Daoy (cell line): ENCODE measurements at regions not wholly inside any gene's neighbourhood (a gene's known extent, or its start where the extent isn't known, plus 50 kb on each side); places are given as distances from the start of the nearest gene placed in this dataset.

Source experiments
- DNase-seq: peaks from one replicate; pipeline ENCODE4 v3.0.0-alpha.2; 2015; ENCODE audit warnings: low read depth

GRCh38 chr21:25381936-25382452 lies 225.3 kb downstream of the MRPL39 start:
- no peak for DNase-seq

GRCh38 chr21:25375675-25376074 lies 231.6 kb downstream of the MRPL39 start:
- no peak for DNase-seq

GRCh38 chr21:25373126-25374082 lies 233.9 kb downstream of the MRPL39 start:
- DNase-seq, result no peak

GRCh38 chr21:25371841-25372425 lies 235.3 kb downstream of the MRPL39 start:
- DNase-seq, result no peak

GRCh38 chr21:25370311-25370744 lies 237.0 kb downstream of the MRPL39 start:
- peak; percentile 80 for DNase-seq

- DNase-seq, result no peak
Observed at GRCh38 chr21:25369524-25370300, 237.6 kb downstream of the MRPL39 start.

GRCh38 chr21:25368531-25368930 lies 238.8 kb downstream of the MRPL39 start:
- DNase-seq, result no peak

- DNase-seq, result no peak
Observed at GRCh38 chr21:25366116-25366515, 241.2 kb downstream of the MRPL39 start.

- DNase-seq, result no peak
Observed at GRCh38 chr21:25362375-25363267, 244.7 kb downstream of the MRPL39 start.

- no peak for DNase-seq
Observed at GRCh38 chr21:25361765-25362164, 245.5 kb downstream of the MRPL39 start.

- no peak for DNase-seq
Observed at GRCh38 chr21:25361097-25361496, 246.2 kb downstream of the MRPL39 start.

- no peak for DNase-seq
Observed at GRCh38 chr21:25360593-25360992, 246.7 kb downstream of the MRPL39 start.

GRCh38 chr21:25359724-25360123 lies 247.6 kb downstream of the MRPL39 start:
- no peak for DNase-seq

GRCh38 chr21:25350056-25350455 lies 257.2 kb downstream of the MRPL39 start:
- DNase-seq, result peak; percentile 15

- no peak for DNase-seq
Observed at GRCh38 chr21:25343774-25344545, 263.3 kb downstream of the MRPL39 start.

GRCh38 chr21:25342816-25343215 lies 264.5 kb downstream of the MRPL39 start:
- no peak for DNase-seq

- DNase-seq, result no peak
Observed at GRCh38 chr21:25341981-25342380, 265.3 kb downstream of the MRPL39 start.

GRCh38 chr21:25338415-25338814 lies 268.9 kb downstream of the MRPL39 start:
- no peak for DNase-seq

- DNase-seq, result no peak
Observed at GRCh38 chr21:25334046-25334730, 273.1 kb downstream of the MRPL39 start.

GRCh38 chr21:25331286-25331685 lies 276.0 kb downstream of the MRPL39 start:
- DNase-seq, result no peak
